K562 (cell line): ENCODE measurements at regions not wholly inside any gene's neighbourhood (a gene's known extent, or its start where the extent isn't known, plus 50 kb on each side); places are given as distances from the start of the nearest gene placed in this dataset.

Experiments
- ATAC-seq: fragments of 200-7000 bp; cut with Tn5 transposase; 3 replicates; pipeline ENCODE4 v1.9.1; 2020; ENCODE audit warnings: moderate library complexity
- BruUV-seq: library from RNA; stranded (reverse); fragments of 400-500 nt; replicated peaks from 2 replicates; lab custom pipeline; 2021; lab: Mats Ljungman, UMichigan
- CTCF ChIA-PET: fragments of 300-600 bp; formaldehyde crosslinking; extraction: SDS; loops from one replicate; lab custom pipeline; 2021; ENCODE audit warnings: low intra/inter-chr PET ratio; lab: Yijun Ruan, JAX
- POLR2A ChIA-PET: fragments of 300-600, 350-650 bp; sonication (Branson Sonifier 250); formaldehyde crosslinking; extraction: SDS; loops from one replicate; lab custom pipeline; 2021; ENCODE audit warnings: antibody characterized with exemption, inconsistent platforms; lab: Yijun Ruan, JAX
- DNase-seq, 4 experiments: peaks; one replicate each; pipeline versions ENCODE4 v3.0.0 to v3.0.0-alpha.2; 2011 to 2018; ENCODE audit warnings: low spot score in 3 of 4, mixed read lengths in 3 of 4; ENCODE audit errors: extremely low read depth in 1 of 4
- FAIRE-seq: peaks from 2 replicates; lab custom pipeline; 2011; peaks lifted over from hg19 to GRCh38; lab: Jason Lieb, UNC
- H2AFZ ChIP-seq: 2 replicates; pipeline ENCODE4 v1.6.0; 2011; ENCODE audit warnings: low read depth, low read length, control low read depth, inconsistent platforms
- H3K27ac ChIP-seq: fragments of 200-600 bp; 3 replicates; pipeline ENCODE4 v1.8.0; 2011; ENCODE audit warnings: low read depth, mild to moderate bottlenecking, control low read depth, inconsistent platforms, low read length, moderate library complexity, mixed read lengths; ENCODE audit errors: extremely low read depth
- H3K27me3 ChIP-seq, 2 experiments: fragments of 300-600 bp in 1 of 2; 2 replicates in 1 of 2; 3 replicates in 1 of 2; pipeline versions ENCODE4 v1.6.0 to v1.8.0; 2011; ENCODE audit warnings: inconsistent platforms in 2 of 2, low read length in 2 of 2, mild to moderate bottlenecking in 1 of 2, mixed read lengths in 1 of 2, moderate library complexity in 1 of 2; ENCODE audit not compliant: control insufficient read depth in 2 of 2, insufficient read depth in 2 of 2
- H3K36me3 ChIP-seq: fragments of 300-600 bp; 3 replicates; pipeline ENCODE4 v1.8.0; 2011; ENCODE audit warnings: mild to moderate bottlenecking, low read length, inconsistent platforms; ENCODE audit not compliant: control insufficient read depth, insufficient read depth
- H3K4me1 ChIP-seq, 2 experiments: fragments of 200-600 bp in 1 of 2; replicated peaks in 1 of 2; 2 replicates in 1 of 2; 3 replicates in 1 of 2; pipeline versions ENCODE4 v1.5.1 to v1.8.0; 2011; ENCODE audit warnings: inconsistent platforms in 2 of 2, low read length in 2 of 2, mild to moderate bottlenecking in 1 of 2, mixed read lengths in 1 of 2, moderate library complexity in 1 of 2; ENCODE audit not compliant: control insufficient read depth in 2 of 2, insufficient read depth in 2 of 2
- H3K4me2 ChIP-seq: 2 replicates; pipeline ENCODE4 v1.6.1; 2011; ENCODE audit warnings: low read length, control low read depth, inconsistent platforms, mixed read lengths; ENCODE audit not compliant: insufficient read depth
- H3K4me3 ChIP-seq: fragments of 200-600 bp; sonication (generic), shearing (Covaris generic); 2 replicates; pipeline ENCODE4 v1.5.1; 2016; ENCODE audit warnings: control low read depth, inconsistent platforms
- H3K79me2 ChIP-seq: fragments of 200-600 bp; 3 replicates; pipeline ENCODE4 v1.8.0; 2011; ENCODE audit warnings: low read length, inconsistent platforms; ENCODE audit not compliant: control insufficient read depth, insufficient read depth
- H3K9ac ChIP-seq, 2 experiments: 2 replicates each; pipeline versions ENCODE4 v1.6.0 to v1.6.1; 2011; ENCODE audit warnings: low read depth in 2 of 2, low read length in 2 of 2, control low read depth in 1 of 2, inconsistent platforms in 1 of 2, mild to moderate bottlenecking in 1 of 2, mixed read lengths in 1 of 2; ENCODE audit not compliant: insufficient read depth in 1 of 2
- H3K9me1 ChIP-seq: one replicate; pipeline ENCODE4 v1.6.0; 2011; ENCODE audit warnings: inconsistent platforms, mild to moderate bottlenecking, low read length, moderate library complexity; ENCODE audit not compliant: control insufficient read depth, insufficient read depth
- H3K9me3 ChIP-seq: replicated peaks from 2 replicates; pipeline ENCODE4 v1.5.1; 2011; ENCODE audit warnings: low read depth, low read length, inconsistent platforms; ENCODE audit not compliant: control insufficient read depth, insufficient read depth
- H4K20me1 ChIP-seq: replicated peaks from 2 replicates; pipeline ENCODE4 v1.6.1; 2011; ENCODE audit warnings: low read length, inconsistent platforms, mixed read lengths; ENCODE audit not compliant: control insufficient read depth, insufficient read depth
- CBFA2T3 ChIP-seq: fragments of 450-650 bp; IDR thresholded peaks from 2 replicates; pipeline ENCODE4 v1.6.1; 2017
- HMBOX1 ChIP-seq: sonication (generic); IDR thresholded peaks from 2 replicates; pipeline ENCODE4 v1.6.1; 2016
- NFIC ChIP-seq: fragments of 450-650 bp; IDR thresholded peaks from 2 replicates; pipeline ENCODE4 v1.6.1; 2017; ENCODE audit warnings: mild to moderate bottlenecking, inconsistent platforms
- XRCC4 ChIP-seq: IDR thresholded peaks from one replicate; pipeline ENCODE4 v1.6.1; 2011; ENCODE audit not compliant: insufficient read depth, insufficient read length; ENCODE audit errors: extremely low read depth
- ZNF695 ChIP-seq: fragments of 450-650 bp; formaldehyde crosslinking; IDR thresholded peaks from 2 replicates; pipeline ENCODE4 v1.4.0; 2020; ENCODE audit warnings: mild to moderate bottlenecking, moderate library complexity
- WGBS: fragments of 100-300 bp; shearing (Covaris generic); methylation state at CpG from one replicate; pipeline ENCODE4 v1.1.6; 2016; ENCODE audit warnings: low coverage, mixed read lengths; ENCODE audit not compliant: insufficient coverage; ENCODE audit errors: missing lambda C conversion rate; 5-methylcytosine and 5-hydroxymethylcytosine counted together
- in situ Hi-C: fragments of 300-500 bp; cut with MboI; formaldehyde crosslinking; loops from 4 replicates; pipeline ENCODE4 v1.15.0; 2018; ENCODE audit warnings: inconsistent platforms, mixed read lengths
- intact Hi-C: fragments of 100-400 bp; cut with micrococcal nuclease; formaldehyde crosslinking; loops from 2 replicates; pipeline ENCODE4 v1.14.2; 2022

DNA sequence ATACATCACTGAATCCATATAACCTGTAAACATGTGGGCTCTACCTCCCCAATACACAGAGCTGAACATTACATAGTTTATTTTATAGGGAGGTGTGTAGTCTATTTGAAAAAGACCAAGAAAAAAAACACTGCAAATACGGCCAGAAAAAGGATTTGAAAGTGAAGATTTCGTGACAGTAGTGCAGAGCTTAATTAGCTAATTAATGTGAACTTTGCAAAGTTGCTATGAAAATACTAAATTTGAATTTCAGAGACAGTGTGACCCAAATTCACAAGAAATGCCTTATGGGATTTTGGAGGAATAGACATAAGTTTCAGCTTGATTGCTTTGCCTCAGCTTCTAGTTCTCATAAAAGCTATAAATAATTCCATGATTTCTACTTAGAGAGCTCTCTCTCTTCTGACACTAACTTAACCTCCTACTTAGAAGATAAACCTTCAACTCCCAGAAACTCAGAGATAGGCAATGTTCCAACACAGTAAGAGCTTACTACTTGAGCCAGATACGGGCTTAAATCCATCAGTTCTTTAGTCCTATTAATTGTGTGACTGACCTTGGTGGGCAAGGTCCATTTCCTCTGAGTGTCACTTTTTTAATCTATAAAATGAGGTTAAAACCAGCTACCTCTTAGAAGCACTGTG lies 87.3 kb upstream of the THBS1 start:
- Histone ChIP-seq H3K9me3 (no peaks in the 10 kb centered on the region), H3K9me1 (no peaks in the 10 kb centered on the region), H3K4me2 (no peak overlapping the region), H3K9ac (no peak overlapping the region), H3K4me3 (no peak overlapping the region), H4K20me1 (no peaks in the 10 kb centered on the region), H3K4me1 (peaks cover 0 to 24% of the 10 kb centered on the region in 2 experiments; a peak in 3 of 5 replicates)
- intact Hi-C loops, result no loop called here
- ATAC-seq, result no peak
- POLR2A ChIA-PET, result interaction anchor here (2.1 to 4.1 kb wide), 2 partner anchors 18 to 28 kb away, joined by 7 to 11 read pairs; no protein-coding TSS in a partner anchor
- TF ChIP-seq HMBOX1 (peak; percentile 77), XRCC4 (no peak), CBFA2T3 (0 out of 2 replicates have a peak, but pooled peaks have one; percentile 12), NFIC (peak; percentile 47)
- TF ChIP-seq, all 486 proteins: peak for 3
- Histone ChIP-seq H3K36me3 (no peaks in the 10 kb centered on the region), H3K27ac (no peak overlapping the region), H3K79me2 (no peaks in the 10 kb centered on the region), H3K27me3 (peaks cover 0 to 2% of the 10 kb centered on the region in 2 experiments; a peak in 1 of 5 replicates), H2AFZ (no peak overlapping the region)
- no TSS peak for BruUV-seq
- CTCF ChIA-PET, result no interaction called here
- WGBS, result 6% methylated on average over 3 of the region's 3 CpGs
- DNase-seq (no peak), FAIRE-seq (no peak)
- in situ Hi-C loops, result no loop called here

DNA sequence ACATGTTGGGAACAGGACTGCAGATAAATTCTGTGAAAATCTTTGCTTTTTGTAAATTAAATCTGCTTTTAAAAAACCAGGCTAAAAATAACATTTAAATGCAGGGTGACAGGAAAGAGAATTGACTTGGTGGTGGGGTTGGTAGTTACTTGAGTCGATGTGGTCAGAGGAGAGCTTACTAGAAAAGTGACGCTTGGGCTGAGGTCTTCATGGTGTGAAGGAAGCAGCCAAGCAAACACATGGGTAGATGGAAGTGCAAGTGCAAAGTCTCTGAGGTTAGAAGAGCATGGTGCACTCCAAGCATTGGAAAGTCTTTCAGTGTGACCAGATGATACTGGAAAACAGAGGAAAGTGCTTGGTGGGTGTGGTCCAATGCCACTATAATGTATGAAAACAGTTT lies 86.4 kb upstream of the THBS1 start:
- peaks cover 0 to 24% of the 10 kb centered on the region in 2 experiments; a peak in 3 of 5 replicates for H3K4me1 ChIP-seq
- H4K20me1 ChIP-seq, result no peaks in the 10 kb centered on the region
- no peak overlapping the region for H3K4me2 ChIP-seq
- no peaks in the 10 kb centered on the region for H3K9me1 ChIP-seq
- ChIA-PET POLR2A (interaction anchor here (2.1 to 4.1 kb wide), 2 partner anchors 17 to 29 kb away, joined by 7 to 11 read pairs; no protein-coding TSS in a partner anchor), CTCF (no interaction called here)
- in situ Hi-C loops, result no loop called here
- H3K36me3 ChIP-seq, result no peaks in the 10 kb centered on the region
- DNase-seq (no peak), FAIRE-seq (no peak)
- intact Hi-C loops, result no loop called here
- peaks cover 0 to 2% of the 10 kb centered on the region in 2 experiments; a peak in 1 of 5 replicates for H3K27me3 ChIP-seq
- H3K9me3 ChIP-seq, result no peaks in the 10 kb centered on the region
- BruUV-seq, result no TSS peak
- no peak overlapping the region for H3K27ac ChIP-seq
- no peak overlapping the region for H3K4me3 ChIP-seq
- no peak for TF ChIP-seq ZNF695 (CRISPR knock-in tag)
- TF ChIP-seq, all 486 proteins: peak for 0
- H3K9ac ChIP-seq, result no peak overlapping the region
- no peak overlapping the region for H2AFZ ChIP-seq
- 25% methylated on average over 2 of the region's 2 CpGs for WGBS
- ATAC-seq, result no peak
- H3K79me2 ChIP-seq, result no peaks in the 10 kb centered on the region
